WERI-Rb-1 (cell line): ENCODE measurements at regions not wholly inside any gene's neighbourhood (a gene's known extent, or its start where the extent isn't known, plus 50 kb on each side); places are given as distances from the start of the nearest gene placed in this dataset.

Experiments
- DNase-seq: peaks from one replicate; pipeline ENCODE4 v3.0.0-alpha.2; 2020
- H3K27ac ChIP-seq: fragments of 250-450 bp; sonication (Bioruptor Pico); 2 replicates; pipeline ENCODE4 v1.5.1; 2020; ENCODE audit warnings: mild to moderate bottlenecking, moderate library complexity
- H3K27me3 ChIP-seq: fragments of 250-450 bp; sonication (Bioruptor Pico); 2 replicates; pipeline ENCODE4 v1.5.1; 2021; ENCODE audit warnings: mild to moderate bottlenecking, low read depth, moderate library complexity; ENCODE audit not compliant: insufficient read depth, severe bottlenecking
- H3K36me3 ChIP-seq: fragments of 250-450 bp; sonication (Bioruptor Pico); 2 replicates; pipeline ENCODE4 v1.5.1; 2020; ENCODE audit warnings: mild to moderate bottlenecking, moderate library complexity
- H3K4me3 ChIP-seq: 2 replicates; pipeline ENCODE4 v1.5.1; 2011; ENCODE audit warnings: low read depth, mild to moderate bottlenecking, control low read depth, low read length
- H3K9me3 ChIP-seq: fragments of 250-450 bp; sonication (Bioruptor Pico); 2 replicates; pipeline ENCODE4 v1.5.1; 2021; ENCODE audit warnings: mild to moderate bottlenecking, moderate library complexity; ENCODE audit not compliant: severe bottlenecking
- TF ChIP-seq, protein P1 (sequence below): IDR thresholded peaks from 2 replicates; pipeline ENCODE4 v1.5.1; 2011; ENCODE audit warnings: low read depth, mild to moderate bottlenecking, control low read depth, inconsistent platforms, low read length

- Histone ChIP-seq H3K4me3 (no peak overlapping the region), H3K36me3 (no peaks in the 10 kb centered on the region), H3K27me3 (no peaks in the 10 kb centered on the region), H3K9me3 (no peaks in the 10 kb centered on the region), H3K27ac (no peak overlapping the region)
- TF ChIP-seq, protein P1, sequence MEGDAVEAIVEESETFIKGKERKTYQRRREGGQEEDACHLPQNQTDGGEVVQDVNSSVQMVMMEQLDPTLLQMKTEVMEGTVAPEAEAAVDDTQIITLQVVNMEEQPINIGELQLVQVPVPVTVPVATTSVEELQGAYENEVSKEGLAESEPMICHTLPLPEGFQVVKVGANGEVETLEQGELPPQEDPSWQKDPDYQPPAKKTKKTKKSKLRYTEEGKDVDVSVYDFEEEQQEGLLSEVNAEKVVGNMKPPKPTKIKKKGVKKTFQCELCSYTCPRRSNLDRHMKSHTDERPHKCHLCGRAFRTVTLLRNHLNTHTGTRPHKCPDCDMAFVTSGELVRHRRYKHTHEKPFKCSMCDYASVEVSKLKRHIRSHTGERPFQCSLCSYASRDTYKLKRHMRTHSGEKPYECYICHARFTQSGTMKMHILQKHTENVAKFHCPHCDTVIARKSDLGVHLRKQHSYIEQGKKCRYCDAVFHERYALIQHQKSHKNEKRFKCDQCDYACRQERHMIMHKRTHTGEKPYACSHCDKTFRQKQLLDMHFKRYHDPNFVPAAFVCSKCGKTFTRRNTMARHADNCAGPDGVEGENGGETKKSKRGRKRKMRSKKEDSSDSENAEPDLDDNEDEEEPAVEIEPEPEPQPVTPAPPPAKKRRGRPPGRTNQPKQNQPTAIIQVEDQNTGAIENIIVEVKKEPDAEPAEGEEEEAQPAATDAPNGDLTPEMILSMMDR, result no peak
- DNase-seq, result no peak
Measured at GRCh38 chr10:78952686-78953085, 116.1 kb upstream of the ZMIZ1 start.

DNA sequence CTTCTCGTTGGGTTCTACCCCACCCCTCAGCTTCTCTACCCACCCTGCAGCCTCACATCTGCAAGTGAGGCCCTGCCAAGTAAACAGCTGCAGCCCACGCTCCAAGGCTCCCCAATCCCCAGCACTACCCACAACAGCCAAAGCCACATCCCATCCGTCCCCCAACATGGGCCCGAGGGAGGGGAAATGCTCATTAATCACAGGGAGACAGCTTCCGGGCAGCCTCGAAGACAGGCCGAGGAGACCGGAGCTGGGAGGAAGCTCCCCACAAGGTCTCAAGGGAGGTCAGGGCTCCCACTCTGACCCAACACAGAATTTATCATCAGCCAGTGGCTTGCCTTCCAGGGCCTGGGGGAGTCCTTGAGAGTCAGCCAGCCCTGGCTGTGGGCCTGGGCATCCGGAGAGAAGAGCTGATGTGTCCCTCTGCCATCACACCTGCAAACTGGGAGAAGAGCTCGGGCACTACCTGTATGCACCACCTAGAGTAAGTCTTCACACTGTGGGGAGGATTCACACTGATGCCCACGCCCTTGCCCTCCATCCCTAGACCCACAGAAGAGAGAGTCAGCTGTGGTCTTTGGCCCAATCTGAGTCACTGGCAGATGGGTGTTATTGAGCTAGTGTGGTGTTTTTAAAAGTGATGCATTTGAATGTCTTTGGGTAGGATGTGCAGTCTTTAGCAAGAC, 115.5 kb upstream of the ZMIZ1 start:
- no peaks in the 10 kb centered on the region for H3K27me3 ChIP-seq
- DNase-seq, result no peak
- TF ChIP-seq, protein P1, result no peak
- no peaks in the 10 kb centered on the region for H3K36me3 ChIP-seq
- no peaks in the 10 kb centered on the region for H3K9me3 ChIP-seq
- H3K4me3 ChIP-seq, result no peak overlapping the region
- H3K27ac ChIP-seq, result no peak overlapping the region

- DNase-seq, result no peak
- no peak overlapping the region for H3K4me3 ChIP-seq
- TF ChIP-seq, protein P1, result no peak
- no peaks in the 10 kb centered on the region for H3K9me3 ChIP-seq
- H3K27ac ChIP-seq, result no peak overlapping the region
- no peaks in the 10 kb centered on the region for H3K36me3 ChIP-seq
- H3K27me3 ChIP-seq, result no peaks in the 10 kb centered on the region
Measured at GRCh38 chr10:78953799-78954297, 114.9 kb upstream of the ZMIZ1 start.

DNA sequence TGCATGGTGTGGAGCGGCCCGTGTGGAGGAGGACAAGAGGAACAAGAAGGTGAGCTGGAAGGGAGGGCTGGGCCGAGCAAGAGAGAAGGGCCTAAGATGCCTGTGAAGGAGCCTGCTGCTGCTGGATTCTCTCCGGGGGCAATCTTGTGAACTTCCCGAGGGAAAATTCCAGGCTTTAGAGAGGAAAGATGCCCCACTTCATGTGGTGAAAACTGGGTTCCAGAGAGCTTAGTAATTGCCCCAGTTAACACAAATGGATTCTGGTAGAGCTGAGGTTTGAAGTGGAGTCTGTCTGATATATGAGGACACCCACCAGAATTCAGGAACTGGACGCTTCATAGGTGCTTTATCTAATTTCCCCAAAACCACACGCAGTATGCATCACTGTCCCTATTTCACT, 114.1 kb upstream of the ZMIZ1 start:
- Histone ChIP-seq H3K27me3 (no peaks in the 10 kb centered on the region), H3K36me3 (no peaks in the 10 kb centered on the region), H3K4me3 (no peak overlapping the region), H3K9me3 (no peaks in the 10 kb centered on the region), H3K27ac (no peak overlapping the region)
- no peak for DNase-seq
- TF ChIP-seq, protein P1, result no peak

DNA sequence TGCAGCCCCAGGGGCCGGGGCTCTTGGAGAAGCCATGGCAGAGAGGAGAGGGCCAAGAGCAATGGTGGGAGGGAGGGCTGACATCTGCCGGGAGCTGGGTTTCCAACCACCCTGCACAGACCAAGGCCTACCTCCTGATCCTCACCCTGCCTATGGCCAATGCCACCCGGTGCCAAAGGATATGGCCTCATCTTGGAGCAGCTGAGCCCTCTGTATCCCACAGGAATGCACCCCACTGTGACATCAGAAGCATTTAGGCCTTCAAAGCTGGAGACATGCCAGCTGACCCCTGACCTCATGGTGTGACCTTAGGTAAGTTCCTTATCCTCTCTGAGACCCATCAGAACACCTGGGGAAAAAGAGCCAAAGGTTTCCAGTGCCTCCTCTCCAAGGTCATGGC, 113.6 kb upstream of the ZMIZ1 start:
- no peak for DNase-seq
- Histone ChIP-seq H3K36me3 (no peaks in the 10 kb centered on the region), H3K27ac (no peak overlapping the region), H3K4me3 (no peak overlapping the region), H3K9me3 (no peaks in the 10 kb centered on the region), H3K27me3 (no peaks in the 10 kb centered on the region)
- TF ChIP-seq, protein P1, result no peak

DNA sequence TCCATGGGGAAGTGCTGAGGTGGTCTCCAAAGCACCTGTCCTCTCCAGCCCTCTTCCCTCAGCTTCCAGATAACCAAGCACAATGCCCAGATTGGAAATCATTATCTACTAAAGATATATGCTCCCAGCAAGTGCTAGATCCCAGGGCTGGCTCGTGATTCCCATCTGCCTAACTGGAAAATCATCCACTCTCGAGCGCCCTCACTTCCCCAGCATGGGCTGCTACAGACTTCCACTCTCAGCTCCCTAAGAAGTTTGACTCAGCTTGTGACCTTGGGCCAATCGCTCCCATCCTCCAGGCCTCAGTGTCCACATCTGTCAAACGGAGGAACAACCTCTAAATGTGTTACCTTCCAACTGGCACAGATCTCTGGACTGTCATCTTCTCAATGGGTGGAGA, 112.4 kb upstream of the ZMIZ1 start:
- Histone ChIP-seq H3K36me3 (no peaks in the 10 kb centered on the region), H3K9me3 (no peaks in the 10 kb centered on the region), H3K27ac (no peak overlapping the region), H3K27me3 (no peaks in the 10 kb centered on the region), H3K4me3 (no peak overlapping the region)
- TF ChIP-seq, protein P1, result no peak
- DNase-seq, result no peak
